Testis (tissue), 2 donors: ENCODE measurements at regions not wholly inside any gene's neighbourhood (a gene's known extent, or its start where the extent isn't known, plus 50 kb on each side); places are given as distances from the start of the nearest gene placed in this dataset.

Source experiments
- CTCF ChIP-seq, 3 experiments: fragments of 450-650 bp in 2 of 3; fragments of 200-600 bp in 1 of 3; sonication (generic) in 1 of 3; IDR thresholded peaks; one replicate each; pipeline ENCODE4 v1.5.1; 2016 to 2019; ENCODE audit warnings: antibody characterized with exemption in 3 of 3, mild to moderate bottlenecking in 2 of 3, moderate library complexity in 1 of 3
- POLR2A ChIP-seq: fragments of 450-650 bp; IDR thresholded peaks from one replicate; pipeline ENCODE4 v1.6.1; 2017; ENCODE audit warnings: antibody characterized with exemption, mild to moderate bottlenecking, moderate library complexity

- TF ChIP-seq CTCF (IDR thresholded peaks at IDR 0.05): no peak
- TF ChIP-seq POLR2A: no peak
These were observed 187.2 kb downstream of the C1orf94 start for GRCh38 chr1:34363915-34364314.
